ENCODE measurements at regions not wholly inside any gene's neighbourhood (a gene's known extent, or its start where the extent isn't known, plus 50 kb on each side); places are given as distances from the start of the nearest gene placed in this dataset.

GRCh38 chr13:88623150-88623549, 952.0 kb downstream of the SLITRK5 start:
- no peak for TF ChIP-seq CTCF (IDR thresholded peaks at IDR 0.05)
- H3K27me3 ChIP-seq, result no peaks in the 10 kb centered on the region
- H3K4me3 ChIP-seq, result no peak overlapping the region
- ATAC-seq (no peak), DNase-seq (no peak)
- H3K9me3 ChIP-seq, result peaks cover 0 to 23% (median 8%) of the 10 kb centered on the region in 11 donors
- H3K4me1 ChIP-seq, result no peaks in the 10 kb centered on the region
- intact Hi-C loops (cut with DNase I), result no loop called here
- WGBS, 2 donors, result 55 to 81% methylated on average over 2 of the region's 2 CpGs
- H3K27ac ChIP-seq, result no peak overlapping the region
- H3K36me3 ChIP-seq, result no peaks in the 10 kb centered on the region

- 19 to 26% methylated on average over 3 of the region's 3 CpGs for WGBS, 2 donors
- H3K36me3 ChIP-seq, result no peaks in the 10 kb centered on the region
- H3K4me1 ChIP-seq, result no peaks in the 10 kb centered on the region
- ATAC-seq (peak in 1 of 8 donors; percentile 62), DNase-seq (no peak)
- no peak for TF ChIP-seq CTCF (IDR thresholded peaks at IDR 0.05)
- peaks cover 0 to 30% (median 8%) of the 10 kb centered on the region in 11 donors for H3K9me3 ChIP-seq
- no peak overlapping the region for H3K27ac ChIP-seq
- no peak overlapping the region for H3K4me3 ChIP-seq
- intact Hi-C loops (cut with DNase I), result no loop called here
- H3K27me3 ChIP-seq, result no peaks in the 10 kb centered on the region
Observed at GRCh38 chr13:88627071-88627470, 955.9 kb downstream of the SLITRK5 start.

GRCh38 chr13:88628882-88629281, 957.7 kb downstream of the SLITRK5 start:
- no peak overlapping the region for H3K4me3 ChIP-seq
- no peaks in the 10 kb centered on the region for H3K27me3 ChIP-seq
- intact Hi-C loops (cut with DNase I), result no loop called here
- no peaks in the 10 kb centered on the region for H3K36me3 ChIP-seq
- DNase-seq, result no peak
- 0% methylated on average over 1 of the region's 1 CpG for WGBS, 2 donors
- no peak overlapping the region for H3K27ac ChIP-seq
- no peak for TF ChIP-seq CTCF (IDR thresholded peaks at IDR 0.05)
- H3K9me3 ChIP-seq, result peaks cover 0 to 24% (median 4%) of the 10 kb centered on the region in 11 donors
- no peak for ATAC-seq
- no peaks in the 10 kb centered on the region for H3K4me1 ChIP-seq

GRCh38 chr13:88637935-88638334, 966.8 kb downstream of the SLITRK5 start:
- no peaks in the 10 kb centered on the region for H3K27me3 ChIP-seq
- intact Hi-C loops (cut with DNase I), result no loop called here
- DNase-seq, result no peak
- no peaks in the 10 kb centered on the region for H3K36me3 ChIP-seq
- ATAC-seq, result no peak
- no peak for TF ChIP-seq CTCF (IDR thresholded peaks at IDR 0.05)
- H3K4me1 ChIP-seq, result no peaks in the 10 kb centered on the region
- no peak overlapping the region for H3K4me3 ChIP-seq
- H3K9me3 ChIP-seq, result peaks cover 0 to 37% (median 0%) of the 10 kb centered on the region in 11 donors
- 0% methylated on average over 1 of the region's 1 CpG for WGBS, 2 donors
- no peak overlapping the region for H3K27ac ChIP-seq

Data from heart right ventricle (tissue), 16 donors.